ENCODE measurements at regions not wholly inside any gene's neighbourhood (a gene's known extent, or its start where the extent isn't known, plus 50 kb on each side); places are given as distances from the start of the nearest gene placed in this dataset.

GRCh38 chr11:95512177-95512576 lies 277.4 kb downstream of the FAM76B start:
- no peak for DNase-seq

GRCh38 chr11:95508219-95508890 lies 277.4 kb upstream of the SESN3 start:
- no peak for DNase-seq

- no peak for DNase-seq
Observed at GRCh38 chr11:95507794-95508193, 276.8 kb upstream of the SESN3 start.

- no peak for DNase-seq
Observed at GRCh38 chr11:95506777-95507176, 275.8 kb upstream of the SESN3 start.

GRCh38 chr11:95505927-95506426 lies 275.0 kb upstream of the SESN3 start:
- no peak for DNase-seq

- DNase-seq: no peak
Observed at GRCh38 chr11:95503047-95503446, 272.0 kb upstream of the SESN3 start.

- no peak for DNase-seq
Observed at GRCh38 chr11:95502522-95502921, 271.5 kb upstream of the SESN3 start.

- DNase-seq: no peak
Observed at GRCh38 chr11:95501761-95502266, 270.8 kb upstream of the SESN3 start.

- no peak for DNase-seq
Observed at GRCh38 chr11:95500466-95500865, 269.5 kb upstream of the SESN3 start.

GRCh38 chr11:95499516-95500135 lies 268.6 kb upstream of the SESN3 start:
- no peak for DNase-seq

- DNase-seq: no peak
Observed at GRCh38 chr11:95498722-95499425, 267.9 kb upstream of the SESN3 start.

GRCh38 chr11:95496901-95497300 lies 265.9 kb upstream of the SESN3 start:
- DNase-seq: no peak

GRCh38 chr11:95495706-95496105 lies 264.7 kb upstream of the SESN3 start:
- DNase-seq: no peak

- no peak for DNase-seq
Observed at GRCh38 chr11:95494856-95495255, 263.9 kb upstream of the SESN3 start.

GRCh38 chr11:95494167-95494566 lies 263.2 kb upstream of the SESN3 start:
- no peak for DNase-seq

- no peak for DNase-seq
Observed at GRCh38 chr11:95490625-95491024, 259.6 kb upstream of the SESN3 start.

GRCh38 chr11:95487938-95488337 lies 256.9 kb upstream of the SESN3 start:
- no peak for DNase-seq

- no peak for DNase-seq
Observed at GRCh38 chr11:95487391-95487790, 256.4 kb upstream of the SESN3 start.

GRCh38 chr11:95486979-95487378 lies 256.0 kb upstream of the SESN3 start:
- no peak for DNase-seq

GRCh38 chr11:95486466-95486865 lies 255.5 kb upstream of the SESN3 start:
- no peak for DNase-seq

- no peak for DNase-seq
Observed at GRCh38 chr11:95485115-95485900, 254.3 kb upstream of the SESN3 start.

- DNase-seq: no peak
Observed at GRCh38 chr11:95483339-95483738, 252.3 kb upstream of the SESN3 start.

Measured in skin of body (tissue), 1 donor.